ENCODE measurements at regions not wholly inside any gene's neighbourhood (a gene's known extent, or its start where the extent isn't known, plus 50 kb on each side); places are given as distances from the start of the nearest gene placed in this dataset.

DNA sequence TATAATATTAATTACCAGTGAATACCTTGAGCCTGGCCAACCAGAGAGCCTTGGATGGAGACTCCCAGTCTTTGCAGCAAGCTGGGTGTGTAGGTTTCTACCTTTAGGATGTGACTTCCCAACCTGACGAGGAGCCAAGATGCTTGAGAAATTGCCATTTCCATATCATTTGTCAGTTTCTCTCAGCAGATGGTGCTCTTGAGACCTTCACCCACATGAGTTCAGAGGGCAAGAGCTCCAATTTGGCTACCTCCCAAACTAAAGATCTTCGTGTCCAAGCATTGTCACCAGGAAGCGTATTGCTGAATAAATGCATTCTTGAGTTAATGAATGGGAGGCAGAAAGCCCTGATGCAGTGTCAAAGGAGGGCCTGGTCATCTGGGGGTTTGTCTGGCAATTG, 106.4 kb upstream of the TBX5 start:
- Histone ChIP-seq H4K8ac (ENCODE audit: low read length) (no peak overlapping the region), H3K79me1 (replicated peaks; ENCODE audit: low read length, poor library complexity, severe bottlenecking) (no peaks in the 10 kb centered on the region)

DNA sequence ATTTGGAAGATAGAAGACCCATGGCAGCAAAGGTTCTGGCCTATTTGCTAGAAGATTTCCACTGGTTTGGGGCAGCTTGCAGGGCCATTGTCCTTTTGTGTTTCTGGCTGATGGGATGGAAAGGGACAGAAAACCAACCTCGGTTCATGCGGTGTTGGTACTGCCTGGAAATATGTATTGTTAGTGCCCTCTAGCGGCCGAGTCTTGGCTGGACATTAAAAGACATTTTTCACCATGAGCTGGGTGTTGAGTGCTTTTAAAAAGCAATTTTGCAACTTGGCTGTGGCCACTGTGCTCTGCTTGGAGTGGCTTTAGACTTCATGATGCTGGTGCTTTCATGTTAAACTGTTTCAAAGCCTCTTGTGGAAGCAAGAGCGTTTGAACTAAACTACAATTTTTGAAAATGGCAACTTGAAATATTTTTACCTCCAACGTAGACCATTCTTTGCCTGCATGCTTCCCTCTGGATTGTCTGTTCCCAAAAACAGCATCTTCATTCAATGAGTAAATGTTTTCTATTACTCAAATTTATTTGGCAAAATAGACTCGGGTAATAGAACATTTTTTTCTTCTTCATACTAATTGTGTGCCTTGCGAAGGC, 102.7 kb upstream of the TBX5 start:
- peak; percentile 65 for DNase-seq
- Histone ChIP-seq H3K27me3 (ENCODE audit: control insufficient read depth in 1 of 2, insufficient read depth in 1 of 2, low read length in 2 of 2) (peaks cover 0 to 66% of the 10 kb centered on the region in 2 experiments), H2AFZ (ENCODE audit: low read depth, low read length) (no peak overlapping the region), H3K9ac (ENCODE audit: low read length) (no peak overlapping the region), H3K4me2 (ENCODE audit: low read length, poor library complexity, severe bottlenecking) (no peak overlapping the region), H3K14ac (ENCODE audit: low read length in 2 of 2) (no peak overlapping the region), H3K27ac (ENCODE audit: low read length, poor library complexity, severe bottlenecking) (no peak overlapping the region), H3K23ac (ENCODE audit: low read length in 2 of 2) (no peak overlapping the region), H3K18ac (ENCODE audit: low read depth in 1 of 2, low read length in 2 of 2) (no peak overlapping the region), H2BK15ac (ENCODE audit: low read depth, poor library complexity, severe bottlenecking) (no peak overlapping the region), H2BK120ac (ENCODE audit: low read depth, low read length) (no peak overlapping the region), H3K79me1 (replicated peaks; ENCODE audit: low read length, poor library complexity, severe bottlenecking) (no peaks in the 10 kb centered on the region), H2BK5ac (ENCODE audit: low read depth, low read length, poor library complexity, severe bottlenecking) (no peak overlapping the region), H4K91ac (ENCODE audit: low read length) (no peak overlapping the region), H3K4ac (ENCODE audit: low read depth in 1 of 2, low read length in 2 of 2) (no peak overlapping the region), H3K36me3 (ENCODE audit: control insufficient read depth in 1 of 2, insufficient read depth in 2 of 2, low read depth in 1 of 2, low read length in 2 of 2) (no peaks in the 10 kb centered on the region), H3K4me3 (ENCODE audit: insufficient read depth in 1 of 2, low read depth in 1 of 2, low read length in 2 of 2) (no peak overlapping the region), H4K8ac (ENCODE audit: low read length) (no peak overlapping the region), H3K9me3 (ENCODE audit: control insufficient read depth, low read length) (no peaks in the 10 kb centered on the region), H3K4me1 (ENCODE audit: control insufficient read depth, insufficient read depth, low read depth, low read length) (no peaks in the 10 kb centered on the region), H2AK5ac (ENCODE audit: low read length, severe bottlenecking) (no peak overlapping the region), H2BK12ac (ENCODE audit: low read length in 2 of 2) (no peak overlapping the region)
- 17% methylated on average over 6 of the region's 8 CpGs for WGBS

More for the DNA sequence above, 106.4 kb upstream of the TBX5 start:
- H3K27me3 ChIP-seq (ENCODE audit: control insufficient read depth in 1 of 2, insufficient read depth in 1 of 2, low read length in 2 of 2) = peaks cover 0 to 54% of the 10 kb centered on the region in 2 experiments
- no peak overlapping the region for H3K27ac ChIP-seq (ENCODE audit: low read length, poor library complexity, severe bottlenecking)
- no peak overlapping the region for H2BK15ac ChIP-seq (ENCODE audit: low read depth, poor library complexity, severe bottlenecking)
- peaks cover 3% of the 10 kb centered on the region for H3K9me3 ChIP-seq (ENCODE audit: control insufficient read depth, low read length)
- H4K91ac ChIP-seq (ENCODE audit: low read length) = no peak overlapping the region
- no peak overlapping the region for H3K18ac ChIP-seq (ENCODE audit: low read depth in 1 of 2, low read length in 2 of 2)
- no peak overlapping the region for H3K4me3 ChIP-seq (ENCODE audit: insufficient read depth in 1 of 2, low read depth in 1 of 2, low read length in 2 of 2)
- no peaks in the 10 kb centered on the region for H3K4me1 ChIP-seq (ENCODE audit: control insufficient read depth, insufficient read depth, low read depth, low read length)
- no peak overlapping the region for H2AK5ac ChIP-seq (ENCODE audit: low read length, severe bottlenecking)
- H3K23ac ChIP-seq (ENCODE audit: low read length in 2 of 2) = no peak overlapping the region
- H3K14ac ChIP-seq (ENCODE audit: low read length in 2 of 2) = no peak overlapping the region
- no peaks in the 10 kb centered on the region for H3K36me3 ChIP-seq (ENCODE audit: control insufficient read depth in 1 of 2, insufficient read depth in 2 of 2, low read depth in 1 of 2, low read length in 2 of 2)
- no peak overlapping the region for H3K9ac ChIP-seq (ENCODE audit: low read length)
- no peak for DNase-seq
- no peak overlapping the region for H2BK12ac ChIP-seq (ENCODE audit: low read length in 2 of 2)
- no peak overlapping the region for H2AFZ ChIP-seq (ENCODE audit: low read depth, low read length)
- H2BK120ac ChIP-seq (ENCODE audit: low read depth, low read length) = no peak overlapping the region
- H3K4ac ChIP-seq (ENCODE audit: low read depth in 1 of 2, low read length in 2 of 2) = no peak overlapping the region
- WGBS = 73% methylated on average over 3 of the region's 3 CpGs
- no peak overlapping the region for H2BK5ac ChIP-seq (ENCODE audit: low read depth, low read length, poor library complexity, severe bottlenecking)
- H3K4me2 ChIP-seq (ENCODE audit: low read length, poor library complexity, severe bottlenecking) = no peak overlapping the region

- no peak overlapping the region for H4K91ac ChIP-seq (ENCODE audit: low read length)
- H3K4me3 ChIP-seq (ENCODE audit: insufficient read depth in 1 of 2, low read depth in 1 of 2, low read length in 2 of 2) = no peak overlapping the region
- H3K23ac ChIP-seq (ENCODE audit: low read length in 2 of 2) = no peak overlapping the region
- no peak overlapping the region for H2AFZ ChIP-seq (ENCODE audit: low read depth, low read length)
- H3K27ac ChIP-seq (ENCODE audit: low read length, poor library complexity, severe bottlenecking) = no peak overlapping the region
- H2AK5ac ChIP-seq (ENCODE audit: low read length, severe bottlenecking) = no peak overlapping the region
- no peak overlapping the region for H2BK120ac ChIP-seq (ENCODE audit: low read depth, low read length)
- no peaks in the 10 kb centered on the region for H3K4me1 ChIP-seq (ENCODE audit: control insufficient read depth, insufficient read depth, low read depth, low read length)
- no peaks in the 10 kb centered on the region for H3K9me3 ChIP-seq (ENCODE audit: control insufficient read depth, low read length)
- no peak overlapping the region for H3K4ac ChIP-seq (ENCODE audit: low read depth in 1 of 2, low read length in 2 of 2)
- H3K14ac ChIP-seq (ENCODE audit: low read length in 2 of 2) = no peak overlapping the region
- no peaks in the 10 kb centered on the region for H3K79me1 ChIP-seq (replicated peaks; ENCODE audit: low read length, poor library complexity, severe bottlenecking)
- H3K36me3 ChIP-seq (ENCODE audit: control insufficient read depth in 1 of 2, insufficient read depth in 2 of 2, low read depth in 1 of 2, low read length in 2 of 2) = no peaks in the 10 kb centered on the region
- no peak for DNase-seq
- H3K27me3 ChIP-seq (ENCODE audit: control insufficient read depth in 1 of 2, insufficient read depth in 1 of 2, low read length in 2 of 2) = peaks cover 0 to 73% of the 10 kb centered on the region in 2 experiments
- no peak overlapping the region for H2BK12ac ChIP-seq (ENCODE audit: low read length in 2 of 2)
- H3K9ac ChIP-seq (ENCODE audit: low read length) = no peak overlapping the region
- no peak overlapping the region for H2BK5ac ChIP-seq (ENCODE audit: low read depth, low read length, poor library complexity, severe bottlenecking)
- H3K18ac ChIP-seq (ENCODE audit: low read depth in 1 of 2, low read length in 2 of 2) = no peak overlapping the region
- H3K4me2 ChIP-seq (ENCODE audit: low read length, poor library complexity, severe bottlenecking) = no peak overlapping the region
- WGBS = 65% methylated on average over 6 of the region's 6 CpGs
- no peak overlapping the region for H4K8ac ChIP-seq (ENCODE audit: low read length)
- H2BK15ac ChIP-seq (ENCODE audit: low read depth, poor library complexity, severe bottlenecking) = no peak overlapping the region
These were observed 100.7 kb upstream of the TBX5 start for GRCh38 chr12:114506651-114507050.

- Histone ChIP-seq H3K27me3 (ENCODE audit: control insufficient read depth in 1 of 2, insufficient read depth in 1 of 2, low read length in 2 of 2) (peaks cover 0 to 79% of the 10 kb centered on the region in 2 experiments), H3K9me3 (ENCODE audit: control insufficient read depth, low read length) (no peaks in the 10 kb centered on the region), H2AFZ (ENCODE audit: low read depth, low read length) (no peak overlapping the region), H3K79me1 (replicated peaks; ENCODE audit: low read length, poor library complexity, severe bottlenecking) (no peaks in the 10 kb centered on the region), H3K9ac (ENCODE audit: low read length) (no peak overlapping the region), H3K4me3 (ENCODE audit: insufficient read depth in 1 of 2, low read depth in 1 of 2, low read length in 2 of 2) (no peak overlapping the region), H2BK15ac (ENCODE audit: low read depth, poor library complexity, severe bottlenecking) (no peak overlapping the region), H3K14ac (ENCODE audit: low read length in 2 of 2) (no peak overlapping the region), H3K4me1 (ENCODE audit: control insufficient read depth, insufficient read depth, low read depth, low read length) (no peaks in the 10 kb centered on the region), H3K27ac (ENCODE audit: low read length, poor library complexity, severe bottlenecking) (no peak overlapping the region), H2BK5ac (ENCODE audit: low read depth, low read length, poor library complexity, severe bottlenecking) (no peak overlapping the region), H3K36me3 (ENCODE audit: control insufficient read depth in 1 of 2, insufficient read depth in 2 of 2, low read depth in 1 of 2, low read length in 2 of 2) (no peaks in the 10 kb centered on the region), H4K8ac (ENCODE audit: low read length) (no peak overlapping the region), H3K23ac (ENCODE audit: low read length in 2 of 2) (no peak overlapping the region), H2BK12ac (ENCODE audit: low read length in 2 of 2) (no peak overlapping the region), H4K91ac (ENCODE audit: low read length) (no peak overlapping the region), H2BK120ac (ENCODE audit: low read depth, low read length) (no peak overlapping the region), H3K18ac (ENCODE audit: low read depth in 1 of 2, low read length in 2 of 2) (no peak overlapping the region), H3K4me2 (ENCODE audit: low read length, poor library complexity, severe bottlenecking) (no peak overlapping the region), H3K4ac (ENCODE audit: low read depth in 1 of 2, low read length in 2 of 2) (no peak overlapping the region), H2AK5ac (ENCODE audit: low read length, severe bottlenecking) (no peak overlapping the region)
- DNase-seq = no peak
- 13% methylated on average over 3 of the region's 3 CpGs for WGBS
These were observed 98.4 kb upstream of the TBX5 start for GRCh38 chr12:114504311-114504710.
